Limb (tissue), 2 donors: ENCODE measurements at regions not wholly inside any gene's neighbourhood (a gene's known extent, or its start where the extent isn't known, plus 50 kb on each side); places are given as distances from the start of the nearest gene placed in this dataset.
A peak's percentile ranks its signal among the peaks of the same experiment; 100 is the strongest.
"Not testable (repeated sequence)": the region's sequence is repeated elsewhere in the genome, so short reads cannot be mapped to it uniquely, and the experiment has no call there.

Source experiments
- DNase-seq, 2 donors: peaks; one replicate each; pipeline ENCODE4 v3.0.0-alpha.2; 2016; ENCODE audit errors: extremely low spot score in 2 of 2

- not testable (repeated sequence) for DNase-seq
Measured at GRCh38 chrX:71822314-71822713, 59.2 kb downstream of the CXorf49B start.

GRCh38 chrX:71823391-71824057, 60.4 kb downstream of the CXorf49B start:
- no peak for DNase-seq

- DNase-seq: no peak
Measured at GRCh38 chrX:71828086-71828485, 64.9 kb downstream of the CXorf49B start.

- not testable (repeated sequence) for DNase-seq
Measured at GRCh38 chrX:71838092-71838491, 72.6 kb upstream of the NHSL2 start.

- no peak for DNase-seq
Measured at GRCh38 chrX:71846429-71846828, 64.2 kb upstream of the NHSL2 start.

- DNase-seq: no peak
Measured at GRCh38 chrX:71852182-71852581, 58.5 kb upstream of the NHSL2 start.

GRCh38 chrX:71859637-71860036, 51.0 kb upstream of the NHSL2 start:
- DNase-seq: peak in 1 of 2 donors; percentile 2
